ENCODE measurements at regions not wholly inside any gene's neighbourhood (a gene's known extent, or its start where the extent isn't known, plus 50 kb on each side); places are given as distances from the start of the nearest gene placed in this dataset.

DNA sequence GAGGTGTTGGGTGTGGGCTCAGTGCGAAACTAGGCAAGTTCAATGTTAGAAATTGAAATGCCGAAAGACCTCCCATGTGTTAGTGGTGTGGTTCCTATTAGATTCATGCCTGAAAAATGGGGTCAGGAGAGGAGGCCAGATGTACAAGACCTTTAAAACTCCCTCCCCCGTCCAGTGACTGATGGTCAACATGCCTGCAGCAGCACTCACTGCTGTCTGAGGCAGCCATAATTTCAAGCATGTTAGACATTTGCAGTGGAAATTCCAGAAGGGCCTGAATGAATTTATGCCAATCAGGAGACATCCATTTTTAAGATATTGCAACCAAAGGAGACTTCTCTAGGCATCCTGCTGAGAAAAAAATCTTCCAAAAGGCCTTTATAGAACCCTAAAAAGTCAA lies 426.9 kb upstream of the NBEA start:
- TF ChIP-seq, protein P1, sequence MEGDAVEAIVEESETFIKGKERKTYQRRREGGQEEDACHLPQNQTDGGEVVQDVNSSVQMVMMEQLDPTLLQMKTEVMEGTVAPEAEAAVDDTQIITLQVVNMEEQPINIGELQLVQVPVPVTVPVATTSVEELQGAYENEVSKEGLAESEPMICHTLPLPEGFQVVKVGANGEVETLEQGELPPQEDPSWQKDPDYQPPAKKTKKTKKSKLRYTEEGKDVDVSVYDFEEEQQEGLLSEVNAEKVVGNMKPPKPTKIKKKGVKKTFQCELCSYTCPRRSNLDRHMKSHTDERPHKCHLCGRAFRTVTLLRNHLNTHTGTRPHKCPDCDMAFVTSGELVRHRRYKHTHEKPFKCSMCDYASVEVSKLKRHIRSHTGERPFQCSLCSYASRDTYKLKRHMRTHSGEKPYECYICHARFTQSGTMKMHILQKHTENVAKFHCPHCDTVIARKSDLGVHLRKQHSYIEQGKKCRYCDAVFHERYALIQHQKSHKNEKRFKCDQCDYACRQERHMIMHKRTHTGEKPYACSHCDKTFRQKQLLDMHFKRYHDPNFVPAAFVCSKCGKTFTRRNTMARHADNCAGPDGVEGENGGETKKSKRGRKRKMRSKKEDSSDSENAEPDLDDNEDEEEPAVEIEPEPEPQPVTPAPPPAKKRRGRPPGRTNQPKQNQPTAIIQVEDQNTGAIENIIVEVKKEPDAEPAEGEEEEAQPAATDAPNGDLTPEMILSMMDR (tag by site-specific recombination; IDR thresholded peaks at IDR 0.05) = no peak
- TF ChIP-seq ZNF747 (tag by site-specific recombination; IDR thresholded peaks at IDR 0.05) = no peak
- TF ChIP-seq KLF1 (tag by site-specific recombination; IDR thresholded peaks at IDR 0.05) = no peak
- TF ChIP-seq, protein P2, sequence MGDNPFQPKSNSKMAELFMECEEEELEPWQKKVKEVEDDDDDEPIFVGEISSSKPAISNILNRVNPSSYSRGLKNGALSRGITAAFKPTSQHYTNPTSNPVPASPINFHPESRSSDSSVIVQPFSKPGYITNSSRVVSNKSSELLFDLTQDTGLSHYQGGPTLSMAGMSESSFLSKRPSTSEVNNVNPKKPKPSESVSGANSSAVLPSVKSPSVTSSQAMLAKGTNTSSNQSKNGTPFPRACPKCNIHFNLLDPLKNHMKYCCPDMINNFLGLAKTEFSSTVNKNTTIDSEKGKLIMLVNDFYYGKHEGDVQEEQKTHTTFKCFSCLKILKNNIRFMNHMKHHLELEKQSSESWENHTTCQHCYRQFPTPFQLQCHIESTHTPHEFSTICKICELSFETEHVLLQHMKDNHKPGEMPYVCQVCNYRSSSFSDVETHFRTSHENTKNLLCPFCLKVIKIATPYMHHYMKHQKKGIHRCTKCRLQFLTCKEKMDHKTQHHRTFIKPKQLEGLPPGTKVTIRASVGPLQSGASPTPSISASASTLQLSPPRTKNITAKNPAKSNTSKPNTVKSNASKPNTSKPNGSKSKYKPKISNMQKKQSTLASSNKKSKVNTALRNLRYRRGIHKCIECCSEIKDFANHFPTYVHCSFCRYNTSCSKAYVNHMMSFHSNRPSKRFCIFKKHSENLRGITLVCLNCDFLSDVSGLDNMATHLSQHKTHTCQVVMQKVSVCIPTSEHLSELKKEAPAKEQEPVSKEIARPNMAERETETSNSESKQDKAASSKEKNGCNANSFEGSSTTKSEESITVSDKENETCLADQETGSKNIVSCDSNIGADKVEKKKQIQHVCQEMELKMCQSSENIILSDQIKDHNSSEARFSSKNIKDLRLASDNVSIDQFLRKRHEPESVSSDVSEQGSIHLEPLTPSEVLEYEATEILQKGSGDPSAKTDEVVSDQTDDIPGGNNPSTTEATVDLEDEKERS (tag by site-specific recombination; IDR thresholded peaks at IDR 0.05) = no peak
- TF ChIP-seq, protein P3, sequence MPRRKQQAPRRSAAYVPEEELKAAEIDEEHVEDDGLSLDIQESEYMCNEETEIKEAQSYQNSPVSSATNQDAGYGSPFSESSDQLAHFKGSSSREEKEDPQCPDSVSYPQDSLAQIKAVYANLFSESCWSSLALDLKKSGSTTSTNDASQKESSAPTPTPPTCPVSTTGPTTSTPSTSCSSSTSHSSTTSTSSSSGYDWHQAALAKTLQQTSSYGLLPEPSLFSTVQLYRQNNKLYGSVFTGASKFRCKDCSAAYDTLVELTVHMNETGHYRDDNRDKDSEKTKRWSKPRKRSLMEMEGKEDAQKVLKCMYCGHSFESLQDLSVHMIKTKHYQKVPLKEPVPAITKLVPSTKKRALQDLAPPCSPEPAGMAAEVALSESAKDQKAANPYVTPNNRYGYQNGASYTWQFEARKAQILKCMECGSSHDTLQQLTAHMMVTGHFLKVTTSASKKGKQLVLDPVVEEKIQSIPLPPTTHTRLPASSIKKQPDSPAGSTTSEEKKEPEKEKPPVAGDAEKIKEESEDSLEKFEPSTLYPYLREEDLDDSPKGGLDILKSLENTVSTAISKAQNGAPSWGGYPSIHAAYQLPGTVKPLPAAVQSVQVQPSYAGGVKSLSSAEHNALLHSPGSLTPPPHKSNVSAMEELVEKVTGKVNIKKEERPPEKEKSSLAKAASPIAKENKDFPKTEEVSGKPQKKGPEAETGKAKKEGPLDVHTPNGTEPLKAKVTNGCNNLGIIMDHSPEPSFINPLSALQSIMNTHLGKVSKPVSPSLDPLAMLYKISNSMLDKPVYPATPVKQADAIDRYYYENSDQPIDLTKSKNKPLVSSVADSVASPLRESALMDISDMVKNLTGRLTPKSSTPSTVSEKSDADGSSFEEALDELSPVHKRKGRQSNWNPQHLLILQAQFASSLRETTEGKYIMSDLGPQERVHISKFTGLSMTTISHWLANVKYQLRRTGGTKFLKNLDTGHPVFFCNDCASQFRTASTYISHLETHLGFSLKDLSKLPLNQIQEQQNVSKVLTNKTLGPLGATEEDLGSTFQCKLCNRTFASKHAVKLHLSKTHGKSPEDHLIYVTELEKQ (tag by site-specific recombination; IDR thresholded peaks at IDR 0.05; ENCODE audit: borderline replicate concordance) = no peak
- no peak for TF ChIP-seq ZNF785 (tag by site-specific recombination; IDR thresholded peaks at IDR 0.05)
- TF ChIP-seq, protein P4, sequence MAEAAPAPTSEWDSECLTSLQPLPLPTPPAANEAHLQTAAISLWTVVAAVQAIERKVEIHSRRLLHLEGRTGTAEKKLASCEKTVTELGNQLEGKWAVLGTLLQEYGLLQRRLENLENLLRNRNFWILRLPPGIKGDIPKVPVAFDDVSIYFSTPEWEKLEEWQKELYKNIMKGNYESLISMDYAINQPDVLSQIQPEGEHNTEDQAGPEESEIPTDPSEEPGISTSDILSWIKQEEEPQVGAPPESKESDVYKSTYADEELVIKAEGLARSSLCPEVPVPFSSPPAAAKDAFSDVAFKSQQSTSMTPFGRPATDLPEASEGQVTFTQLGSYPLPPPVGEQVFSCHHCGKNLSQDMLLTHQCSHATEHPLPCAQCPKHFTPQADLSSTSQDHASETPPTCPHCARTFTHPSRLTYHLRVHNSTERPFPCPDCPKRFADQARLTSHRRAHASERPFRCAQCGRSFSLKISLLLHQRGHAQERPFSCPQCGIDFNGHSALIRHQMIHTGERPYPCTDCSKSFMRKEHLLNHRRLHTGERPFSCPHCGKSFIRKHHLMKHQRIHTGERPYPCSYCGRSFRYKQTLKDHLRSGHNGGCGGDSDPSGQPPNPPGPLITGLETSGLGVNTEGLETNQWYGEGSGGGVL (tag by site-specific recombination; IDR thresholded peaks at IDR 0.05) = no peak
- TF ChIP-seq, protein P5, sequence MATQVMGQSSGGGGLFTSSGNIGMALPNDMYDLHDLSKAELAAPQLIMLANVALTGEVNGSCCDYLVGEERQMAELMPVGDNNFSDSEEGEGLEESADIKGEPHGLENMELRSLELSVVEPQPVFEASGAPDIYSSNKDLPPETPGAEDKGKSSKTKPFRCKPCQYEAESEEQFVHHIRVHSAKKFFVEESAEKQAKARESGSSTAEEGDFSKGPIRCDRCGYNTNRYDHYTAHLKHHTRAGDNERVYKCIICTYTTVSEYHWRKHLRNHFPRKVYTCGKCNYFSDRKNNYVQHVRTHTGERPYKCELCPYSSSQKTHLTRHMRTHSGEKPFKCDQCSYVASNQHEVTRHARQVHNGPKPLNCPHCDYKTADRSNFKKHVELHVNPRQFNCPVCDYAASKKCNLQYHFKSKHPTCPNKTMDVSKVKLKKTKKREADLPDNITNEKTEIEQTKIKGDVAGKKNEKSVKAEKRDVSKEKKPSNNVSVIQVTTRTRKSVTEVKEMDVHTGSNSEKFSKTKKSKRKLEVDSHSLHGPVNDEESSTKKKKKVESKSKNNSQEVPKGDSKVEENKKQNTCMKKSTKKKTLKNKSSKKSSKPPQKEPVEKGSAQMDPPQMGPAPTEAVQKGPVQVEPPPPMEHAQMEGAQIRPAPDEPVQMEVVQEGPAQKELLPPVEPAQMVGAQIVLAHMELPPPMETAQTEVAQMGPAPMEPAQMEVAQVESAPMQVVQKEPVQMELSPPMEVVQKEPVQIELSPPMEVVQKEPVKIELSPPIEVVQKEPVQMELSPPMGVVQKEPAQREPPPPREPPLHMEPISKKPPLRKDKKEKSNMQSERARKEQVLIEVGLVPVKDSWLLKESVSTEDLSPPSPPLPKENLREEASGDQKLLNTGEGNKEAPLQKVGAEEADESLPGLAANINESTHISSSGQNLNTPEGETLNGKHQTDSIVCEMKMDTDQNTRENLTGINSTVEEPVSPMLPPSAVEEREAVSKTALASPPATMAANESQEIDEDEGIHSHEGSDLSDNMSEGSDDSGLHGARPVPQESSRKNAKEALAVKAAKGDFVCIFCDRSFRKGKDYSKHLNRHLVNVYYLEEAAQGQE (tag by site-specific recombination; IDR thresholded peaks at IDR 0.05) = no peak
- TF ChIP-seq, protein P6, sequence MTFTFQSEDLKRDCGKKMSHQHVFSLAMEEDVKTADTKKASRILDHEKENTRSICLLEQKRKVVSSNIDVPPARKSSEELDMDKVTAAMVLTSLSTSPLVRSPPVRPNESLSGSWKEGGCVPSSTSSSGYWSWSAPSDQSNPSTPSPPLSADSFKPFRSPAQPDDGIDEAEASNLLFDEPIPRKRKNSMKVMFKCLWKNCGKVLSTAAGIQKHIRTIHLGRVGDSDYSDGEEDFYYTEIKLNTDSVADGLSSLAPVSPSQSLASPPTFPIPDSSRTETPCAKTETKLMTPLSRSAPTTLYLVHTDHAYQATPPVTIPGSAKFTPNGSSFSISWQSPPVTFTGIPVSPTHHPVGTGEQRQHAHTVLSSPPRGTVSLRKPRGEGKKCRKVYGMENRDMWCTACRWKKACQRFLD (tag by site-specific recombination; IDR thresholded peaks at IDR 0.05) = no peak
- no peak for TF ChIP-seq SCRT2 (tag by site-specific recombination; IDR thresholded peaks at IDR 0.05)
- TF ChIP-seq YY2 (tag by site-specific recombination; IDR thresholded peaks at IDR 0.05) = no peak
- TF ChIP-seq ZSCAN30 (tag by site-specific recombination; IDR thresholded peaks at IDR 0.05) = no peak
